Stimulated activated CD4-positive, alpha-beta T cell treated with anti-CD3 and anti-CD28 coated beads, Interleukin-15, amount 100 ng/mL, for 24 hours (primary cell): ENCODE measurements at regions not wholly inside any gene's neighbourhood (a gene's known extent, or its start where the extent isn't known, plus 50 kb on each side); places are given as distances from the start of the nearest gene placed in this dataset.
"Not testable (repeated sequence)": the region's sequence is repeated elsewhere in the genome, so short reads cannot be mapped to it uniquely, and the experiment has no call there.

Experiments
- DNase-seq: peaks from one replicate; pipeline ENCODE4 v3.0.0-alpha.2; 2020

DNA sequence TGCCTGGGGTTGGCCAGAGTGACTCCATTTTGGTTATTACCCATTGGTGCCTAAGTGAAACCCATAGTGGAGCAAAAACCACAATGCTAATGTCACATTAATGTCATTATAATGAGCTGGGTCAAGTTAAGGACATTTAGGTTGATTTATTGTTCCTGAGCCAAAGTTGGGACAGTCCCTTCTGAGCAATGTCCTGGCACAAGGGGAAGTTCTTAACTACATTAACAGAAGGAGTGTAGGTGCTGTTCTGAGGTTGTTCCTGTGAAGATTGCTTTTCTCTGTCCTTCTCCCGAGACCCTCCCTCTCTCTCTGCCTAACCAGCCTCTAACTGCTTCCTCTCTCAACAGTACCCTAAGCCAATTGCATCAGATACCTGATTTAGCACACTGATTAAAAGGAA, 1956.8 kb upstream of the PCDH10 start:
- no peak for DNase-seq

DNA sequence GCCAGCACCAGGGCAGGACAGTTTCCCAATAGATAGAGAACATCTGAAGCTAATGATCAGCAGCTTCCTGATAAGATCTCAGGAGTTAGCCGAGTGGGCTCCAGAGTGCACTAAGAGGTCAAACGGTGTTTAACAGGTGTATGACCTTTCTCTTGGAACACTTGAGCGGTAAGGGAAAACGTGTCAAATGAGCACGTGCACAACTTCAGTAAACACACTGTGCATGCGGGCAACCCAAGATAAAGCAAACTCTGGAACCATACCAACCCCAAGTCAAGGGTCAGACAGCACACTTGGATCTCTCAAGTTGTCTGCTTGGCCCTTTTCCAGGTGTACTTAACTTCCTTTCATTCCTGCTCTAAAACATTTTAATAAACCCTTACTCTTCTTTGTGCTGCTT, 1941.5 kb upstream of the PCDH10 start:
- no peak for DNase-seq

GRCh38 chr4:131248314-131248713, 1900.8 kb upstream of the PCDH10 start:
- no peak for DNase-seq

- DNase-seq = no peak
These were observed 1897.8 kb upstream of the PCDH10 start for GRCh38 chr4:131251321-131251720.

DNA sequence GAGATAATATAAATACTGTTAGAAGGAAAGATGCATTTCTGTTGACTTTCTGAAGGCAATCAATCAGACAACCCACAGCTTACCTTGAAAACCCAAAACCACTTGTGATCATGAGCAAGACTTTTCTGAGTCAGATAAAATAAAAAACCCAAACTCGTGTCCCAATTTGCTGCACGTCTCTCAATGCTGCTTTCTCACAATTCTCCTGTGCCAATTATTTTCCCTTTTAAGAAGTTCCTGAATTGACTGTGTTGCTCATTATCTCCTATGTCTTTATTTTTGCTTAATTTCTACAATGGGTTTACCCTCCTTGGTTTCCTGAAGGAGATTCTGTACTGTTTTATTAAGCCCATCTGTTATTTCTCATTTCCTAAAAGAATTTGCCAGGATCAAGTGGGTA, 1891.9 kb upstream of the PCDH10 start:
- no peak for DNase-seq

DNA sequence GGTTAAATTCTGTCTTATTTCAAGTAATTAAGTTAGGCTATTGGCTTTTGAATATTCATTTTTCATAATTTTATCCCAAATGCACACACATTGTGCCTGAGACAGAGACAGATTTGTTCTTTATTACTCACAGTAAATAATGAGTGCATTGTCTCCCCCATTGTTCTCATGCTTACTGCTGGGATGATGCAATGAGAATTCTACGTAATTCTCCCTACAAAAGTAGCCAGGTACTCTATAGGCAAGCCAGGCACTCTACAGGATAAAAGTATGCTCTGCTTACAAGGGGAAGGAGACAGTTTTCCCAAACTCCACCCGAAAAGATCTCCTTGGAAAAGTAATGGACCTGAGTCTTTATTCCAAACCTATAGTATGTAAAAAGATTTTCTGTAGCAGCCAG, 1890.7 kb upstream of the PCDH10 start:
- DNase-seq = no peak

DNA sequence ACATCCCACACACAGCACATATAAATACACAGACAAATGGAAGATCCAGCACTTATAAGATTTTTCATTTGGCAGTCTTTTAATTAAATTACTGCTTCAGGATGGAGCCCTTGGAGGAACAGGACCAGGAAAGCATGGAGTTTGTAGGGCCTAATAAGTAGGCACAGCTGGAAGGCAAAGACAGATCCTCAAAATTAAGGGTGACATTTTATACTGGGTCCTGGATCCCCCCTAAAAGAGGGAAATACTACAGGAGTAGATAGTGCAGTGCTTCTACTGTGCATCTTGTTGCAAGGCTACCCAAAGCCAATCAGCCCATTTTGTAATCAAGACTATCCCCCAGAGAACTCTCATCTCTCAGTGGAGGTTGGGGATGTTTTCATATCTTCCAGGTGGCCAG, 1860.7 kb upstream of the PCDH10 start:
- no peak for DNase-seq

- no peak for DNase-seq
These were observed 1852.9 kb upstream of the PCDH10 start for GRCh38 chr4:131296192-131296591.

DNA sequence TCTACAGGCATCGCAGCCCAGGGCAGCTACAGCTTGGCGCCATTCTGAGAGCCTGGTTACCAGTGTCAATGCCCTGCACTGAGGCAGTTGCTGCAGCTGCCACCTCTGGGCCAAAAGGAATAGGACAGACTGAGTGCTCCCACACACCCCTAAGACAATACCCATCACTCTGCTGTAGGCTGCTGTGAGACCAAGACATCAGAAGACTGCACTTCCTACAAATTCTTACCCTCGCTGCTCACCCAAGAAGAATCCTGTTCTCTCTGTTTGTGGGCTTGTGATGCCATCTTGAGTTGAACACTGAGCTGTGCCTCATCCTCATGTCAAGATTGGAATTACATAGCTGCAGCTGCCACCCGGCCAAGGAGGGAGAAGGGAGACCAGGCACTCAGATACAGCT, 1847.0 kb upstream of the PCDH10 start:
- no peak for DNase-seq

GRCh38 chr4:131304686-131305085, 1844.4 kb upstream of the PCDH10 start:
- DNase-seq = no peak

DNA sequence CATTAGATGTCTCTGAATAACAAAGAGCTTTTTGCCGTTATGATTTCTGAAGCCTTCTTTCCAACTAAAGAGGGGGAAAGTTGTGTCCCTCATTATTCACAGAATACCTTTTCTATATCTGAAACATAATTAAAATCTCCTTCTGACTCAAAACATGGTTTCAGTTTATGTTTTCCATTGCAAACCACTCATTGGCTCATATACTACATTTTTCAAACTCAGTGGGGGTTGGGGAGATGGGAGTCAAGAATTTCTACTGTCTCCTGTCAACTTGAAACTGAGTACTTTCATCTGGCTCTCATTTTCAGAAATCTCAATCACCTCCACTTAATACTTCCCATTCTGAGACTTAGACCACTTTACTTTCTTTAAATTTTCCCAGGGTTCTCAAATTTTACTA, 1839.5 kb upstream of the PCDH10 start:
- no peak for DNase-seq

GRCh38 chr4:131316086-131316485, 1833.0 kb upstream of the PCDH10 start:
- DNase-seq = no peak

DNA sequence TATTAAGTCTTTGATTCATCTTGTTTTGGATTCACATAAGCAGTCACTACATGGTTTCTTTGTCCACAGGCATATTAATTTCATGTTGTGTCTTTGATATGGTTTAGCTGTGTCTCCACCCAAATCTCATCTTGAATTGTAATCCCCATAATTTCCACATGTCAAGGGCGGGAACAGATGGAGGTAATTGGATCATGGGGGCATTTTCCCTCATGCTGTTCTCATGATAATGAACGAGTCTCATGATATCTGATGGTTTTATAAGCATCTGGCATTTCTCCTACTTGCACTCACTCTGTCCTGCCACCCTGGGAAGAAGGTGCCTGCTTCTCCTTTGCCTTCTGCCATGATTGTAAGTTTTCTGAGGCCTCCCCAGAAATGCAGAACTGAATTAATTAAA, 1811.2 kb upstream of the PCDH10 start:
- no peak for DNase-seq

- DNase-seq = no peak
These were observed 1810.0 kb upstream of the PCDH10 start for GRCh38 chr4:131339137-131339536.

DNA sequence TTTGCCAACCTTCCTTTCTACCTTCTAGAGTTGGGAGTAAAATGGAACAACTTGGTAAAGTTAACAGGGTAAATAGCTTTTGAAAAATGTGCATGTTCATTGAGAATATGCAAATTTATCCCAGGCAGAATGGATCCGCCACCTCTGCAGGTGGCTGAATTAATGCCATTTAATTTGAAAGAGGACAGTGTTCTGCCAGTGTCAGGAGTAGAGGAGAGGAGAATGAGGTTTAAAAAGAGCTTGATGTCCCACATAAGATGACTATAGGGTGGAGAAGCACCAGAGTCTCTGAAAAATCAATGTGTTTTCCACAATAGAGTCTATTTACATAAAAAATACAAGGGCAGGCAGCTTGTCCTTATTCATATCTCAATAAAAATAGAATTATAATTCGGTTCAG, 1804.3 kb upstream of the PCDH10 start:
- no peak for DNase-seq

- no peak for DNase-seq
These were observed 1801.3 kb upstream of the PCDH10 start for GRCh38 chr4:131347816-131348215.

GRCh38 chr4:131348263-131348662, 1800.8 kb upstream of the PCDH10 start:
- no peak for DNase-seq

DNA sequence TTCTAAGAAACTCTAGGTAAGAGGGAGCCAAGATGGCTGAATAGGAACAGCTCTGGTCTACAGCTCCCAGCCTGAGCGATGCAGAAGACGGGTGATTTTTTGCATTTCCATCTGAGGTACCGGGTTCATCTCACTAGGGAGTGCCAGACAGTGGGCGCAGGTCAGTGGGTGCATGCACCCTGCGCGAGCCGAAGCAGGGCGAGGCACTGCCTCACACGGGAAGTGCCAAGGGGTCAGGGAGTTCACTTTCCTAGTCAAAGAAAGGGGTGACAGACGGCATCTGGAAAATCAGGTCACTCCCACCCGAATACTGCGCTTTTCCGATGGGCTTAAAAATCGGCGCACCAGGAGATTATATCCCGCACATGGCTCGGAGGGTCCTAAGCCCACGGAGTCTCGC, 1796.7 kb upstream of the PCDH10 start:
- not testable (repeated sequence) for DNase-seq

GRCh38 chr4:131366714-131367113, 1782.4 kb upstream of the PCDH10 start:
- DNase-seq = no peak

- no peak for DNase-seq
These were observed 1781.7 kb upstream of the PCDH10 start for GRCh38 chr4:131367441-131367840.

- DNase-seq = no peak
These were observed 1778.2 kb upstream of the PCDH10 start for GRCh38 chr4:131370846-131371245.

GRCh38 chr4:131381055-131381454, 1768.0 kb upstream of the PCDH10 start:
- no peak for DNase-seq

DNA sequence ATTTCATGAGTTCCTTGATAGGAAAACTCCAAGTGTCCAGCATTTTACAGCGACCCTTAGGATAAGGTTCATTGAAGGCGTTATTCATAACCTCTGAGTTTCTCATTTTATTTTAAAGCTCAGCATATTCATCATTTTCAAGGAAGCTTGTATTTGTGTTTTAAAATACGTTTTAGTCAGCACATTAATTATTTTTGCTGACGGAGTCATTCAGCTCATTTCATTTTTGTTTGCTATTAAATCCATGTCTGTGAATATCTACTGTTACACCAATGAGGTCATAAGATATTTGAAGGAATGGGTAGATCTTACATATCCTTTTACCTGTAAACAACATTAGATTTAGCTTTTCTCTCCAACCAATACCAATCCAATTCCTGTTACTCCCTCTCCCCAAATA, 1766.3 kb upstream of the PCDH10 start:
- no peak for DNase-seq

GRCh38 chr4:131388277-131388676, 1760.8 kb upstream of the PCDH10 start:
- no peak for DNase-seq

DNA sequence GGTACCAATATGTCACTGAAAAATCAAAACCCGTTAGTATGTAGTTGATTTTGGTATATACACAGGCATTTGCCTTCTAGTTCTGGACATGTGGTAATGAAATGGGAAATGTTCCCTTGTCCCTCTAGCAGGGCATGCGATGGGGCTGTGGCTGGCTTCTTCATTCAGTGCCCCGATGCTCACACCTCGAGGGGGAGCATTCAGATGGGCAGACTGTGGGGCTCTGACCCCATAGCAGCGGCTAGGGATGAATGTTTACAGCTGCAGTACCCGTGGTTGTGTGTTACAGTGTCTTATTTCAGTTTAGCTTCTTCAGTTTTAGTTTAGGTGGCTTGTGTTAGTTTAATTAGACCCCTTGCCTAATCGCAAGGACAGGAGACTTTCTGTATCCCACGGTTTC, 1741.0 kb upstream of the PCDH10 start:
- no peak for DNase-seq

GRCh38 chr4:131411393-131411792, 1737.7 kb upstream of the PCDH10 start:
- no peak for DNase-seq
